ENCODE measurements at regions not wholly inside any gene's neighbourhood (a gene's known extent, or its start where the extent isn't known, plus 50 kb on each side); places are given as distances from the start of the nearest gene placed in this dataset.

DNA sequence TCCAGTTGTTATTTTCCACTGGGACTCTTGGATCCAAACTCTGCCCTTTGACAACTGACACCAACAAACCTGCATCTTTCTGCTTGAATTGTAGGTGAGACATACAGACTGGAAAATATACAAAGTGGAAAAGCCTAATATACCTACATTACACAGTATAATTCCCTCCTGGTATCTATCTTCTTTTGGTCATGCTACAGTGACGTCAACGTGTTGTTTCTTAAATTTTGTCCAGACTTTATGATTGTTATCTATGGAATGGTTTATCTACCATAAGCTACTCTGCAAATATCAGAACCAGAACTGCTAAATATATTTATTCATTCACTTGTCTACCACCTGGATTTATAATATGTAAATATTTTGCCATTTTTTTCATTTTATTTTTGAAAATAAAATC lies 264.3 kb upstream of the ZPLD1 start:
- Histone ChIP-seq H3K4me3 (ENCODE audit: low read length) (no peak overlapping the region), H3K9ac (ENCODE audit: low read length) (no peak overlapping the region), H3K4me1 (ENCODE audit: low read length) (no peaks in the 10 kb centered on the region), H3K9me2 (replicated peaks; ENCODE audit: insufficient read depth, low read length) (no peaks in the 10 kb centered on the region), H3K4me2 (ENCODE audit: low read depth, low read length) (no peak overlapping the region), H2AFZ (ENCODE audit: low read length) (no peak overlapping the region), H3K27me3 (replicated peaks; ENCODE audit: insufficient read depth, low read length) (no peaks in the 10 kb centered on the region), H3K9me3 (replicated peaks; ENCODE audit: insufficient read depth, low read length) (no peaks in the 10 kb centered on the region), H3K79me2 (ENCODE audit: low read length) (no peaks in the 10 kb centered on the region), H4K20me1 (ENCODE audit: insufficient read depth, low read length) (no peaks in the 10 kb centered on the region), H3K27ac (ENCODE audit: low read length) (no peak overlapping the region), H3K36me3 (replicated peaks; ENCODE audit: insufficient read depth, low read length) (no peaks in the 10 kb centered on the region), H3F3A (ENCODE audit: insufficient read depth, low read length) (no peaks in the 10 kb centered on the region)
- TF ChIP-seq EZH2phosphoT487 (IDR thresholded peaks at IDR 0.05; ENCODE audit: low read length) (no peak), EZH2 (optimal IDR thresholded peaks at IDR 0.05; ENCODE audit: low read depth, low read length) (no peak)
- TF ChIP-seq, protein P1, sequence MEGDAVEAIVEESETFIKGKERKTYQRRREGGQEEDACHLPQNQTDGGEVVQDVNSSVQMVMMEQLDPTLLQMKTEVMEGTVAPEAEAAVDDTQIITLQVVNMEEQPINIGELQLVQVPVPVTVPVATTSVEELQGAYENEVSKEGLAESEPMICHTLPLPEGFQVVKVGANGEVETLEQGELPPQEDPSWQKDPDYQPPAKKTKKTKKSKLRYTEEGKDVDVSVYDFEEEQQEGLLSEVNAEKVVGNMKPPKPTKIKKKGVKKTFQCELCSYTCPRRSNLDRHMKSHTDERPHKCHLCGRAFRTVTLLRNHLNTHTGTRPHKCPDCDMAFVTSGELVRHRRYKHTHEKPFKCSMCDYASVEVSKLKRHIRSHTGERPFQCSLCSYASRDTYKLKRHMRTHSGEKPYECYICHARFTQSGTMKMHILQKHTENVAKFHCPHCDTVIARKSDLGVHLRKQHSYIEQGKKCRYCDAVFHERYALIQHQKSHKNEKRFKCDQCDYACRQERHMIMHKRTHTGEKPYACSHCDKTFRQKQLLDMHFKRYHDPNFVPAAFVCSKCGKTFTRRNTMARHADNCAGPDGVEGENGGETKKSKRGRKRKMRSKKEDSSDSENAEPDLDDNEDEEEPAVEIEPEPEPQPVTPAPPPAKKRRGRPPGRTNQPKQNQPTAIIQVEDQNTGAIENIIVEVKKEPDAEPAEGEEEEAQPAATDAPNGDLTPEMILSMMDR (IDR thresholded peaks at IDR 0.05; ENCODE audit: low read length): no peak
- no peak for DNase-seq

DNA sequence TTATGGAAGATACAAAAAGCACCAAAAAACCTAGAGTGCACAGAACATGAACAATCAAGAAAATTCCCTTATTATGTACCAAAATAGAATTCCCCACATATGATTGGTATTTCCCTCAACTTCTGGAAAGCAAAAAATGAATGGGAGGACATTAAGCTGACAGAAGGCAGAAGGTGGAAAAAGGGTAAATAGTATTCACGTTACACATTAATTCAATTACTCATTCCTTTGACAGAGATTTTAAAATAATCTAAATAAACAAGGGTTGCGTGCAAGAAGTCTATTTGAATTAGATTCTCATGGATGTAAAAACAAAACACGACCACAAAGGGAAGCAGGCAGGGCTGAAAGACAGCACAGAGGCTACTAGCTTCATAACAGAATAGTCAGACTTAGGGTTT lies 260.5 kb upstream of the ZPLD1 start:
- H3K36me3 ChIP-seq (replicated peaks; ENCODE audit: insufficient read depth, low read length): no peaks in the 10 kb centered on the region

DNA sequence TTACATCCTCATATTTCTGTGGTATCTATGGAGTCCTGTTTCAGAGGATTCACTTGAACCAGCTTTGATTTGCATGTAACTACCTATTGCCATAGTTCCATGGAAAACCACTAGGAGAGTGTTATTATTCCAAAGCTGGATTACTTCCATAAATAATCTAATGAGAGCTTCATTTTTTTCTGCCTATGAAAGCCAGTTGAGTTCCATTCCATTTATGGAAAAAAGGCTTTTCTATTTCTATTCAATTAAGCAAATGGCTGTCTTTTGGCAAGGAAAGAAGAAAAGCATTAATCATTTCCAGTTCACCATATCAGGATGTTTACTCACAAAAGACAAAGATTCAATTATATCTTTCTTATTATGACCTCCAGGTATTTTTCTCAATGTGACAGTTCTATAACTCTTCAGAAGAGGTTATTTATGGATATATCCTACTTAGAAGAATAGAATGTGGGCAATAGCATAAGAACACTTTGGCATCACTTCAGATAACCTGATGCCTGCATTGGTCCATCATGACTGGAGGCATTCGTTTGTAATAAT lies 259.9 kb upstream of the ZPLD1 start:
- no peak for DNase-seq

More for the DNA sequence above, 260.5 kb upstream of the ZPLD1 start:
- no peak for DNase-seq
- Histone ChIP-seq H3K9ac (ENCODE audit: low read length) (no peak overlapping the region), H3K4me3 (ENCODE audit: low read length) (no peak overlapping the region), H3K9me2 (replicated peaks; ENCODE audit: insufficient read depth, low read length) (no peaks in the 10 kb centered on the region), H3K27ac (ENCODE audit: low read length) (no peak overlapping the region), H3K79me2 (ENCODE audit: low read length) (no peaks in the 10 kb centered on the region), H3K9me3 (replicated peaks; ENCODE audit: insufficient read depth, low read length) (no peaks in the 10 kb centered on the region), H4K20me1 (ENCODE audit: insufficient read depth, low read length) (no peaks in the 10 kb centered on the region), H3K27me3 (replicated peaks; ENCODE audit: insufficient read depth, low read length) (no peaks in the 10 kb centered on the region), H3K4me1 (ENCODE audit: low read length) (no peaks in the 10 kb centered on the region), H3F3A (ENCODE audit: insufficient read depth, low read length) (no peaks in the 10 kb centered on the region), H2AFZ (ENCODE audit: low read length) (no peak overlapping the region), H3K4me2 (ENCODE audit: low read depth, low read length) (no peak overlapping the region)
- TF ChIP-seq EZH2phosphoT487 (IDR thresholded peaks at IDR 0.05; ENCODE audit: low read length): no peak
- TF ChIP-seq EZH2 (optimal IDR thresholded peaks at IDR 0.05; ENCODE audit: low read depth, low read length): no peak
- TF ChIP-seq, protein P1 (IDR thresholded peaks at IDR 0.05; ENCODE audit: low read length): no peak

More for the DNA sequence above, 259.9 kb upstream of the ZPLD1 start:
- no peak overlapping the region for H2AFZ ChIP-seq (ENCODE audit: low read length)
- no peaks in the 10 kb centered on the region for H3K9me2 ChIP-seq (replicated peaks; ENCODE audit: insufficient read depth, low read length)
- TF ChIP-seq EZH2phosphoT487 (IDR thresholded peaks at IDR 0.05; ENCODE audit: low read length) (no peak), EZH2 (optimal IDR thresholded peaks at IDR 0.05; ENCODE audit: low read depth, low read length) (no peak)
- TF ChIP-seq, protein P1 (IDR thresholded peaks at IDR 0.05; ENCODE audit: low read length): no peak
- no peak overlapping the region for H3K9ac ChIP-seq (ENCODE audit: low read length)
- no peaks in the 10 kb centered on the region for H4K20me1 ChIP-seq (ENCODE audit: insufficient read depth, low read length)
- H3K79me2 ChIP-seq (ENCODE audit: low read length): no peaks in the 10 kb centered on the region
- no peak overlapping the region for H3K27ac ChIP-seq (ENCODE audit: low read length)
- no peak overlapping the region for H3K4me3 ChIP-seq (ENCODE audit: low read length)
- no peaks in the 10 kb centered on the region for H3K27me3 ChIP-seq (replicated peaks; ENCODE audit: insufficient read depth, low read length)
- H3K4me1 ChIP-seq (ENCODE audit: low read length): no peaks in the 10 kb centered on the region
- no peaks in the 10 kb centered on the region for H3F3A ChIP-seq (ENCODE audit: insufficient read depth, low read length)
- no peaks in the 10 kb centered on the region for H3K9me3 ChIP-seq (replicated peaks; ENCODE audit: insufficient read depth, low read length)
- no peaks in the 10 kb centered on the region for H3K36me3 ChIP-seq (replicated peaks; ENCODE audit: insufficient read depth, low read length)
- H3K4me2 ChIP-seq (ENCODE audit: low read depth, low read length): no peak overlapping the region

All from MM.1S (cell line).